ENCODE measurements at regions not wholly inside any gene's neighbourhood (a gene's known extent, or its start where the extent isn't known, plus 50 kb on each side); places are given as distances from the start of the nearest gene placed in this dataset.

DNA sequence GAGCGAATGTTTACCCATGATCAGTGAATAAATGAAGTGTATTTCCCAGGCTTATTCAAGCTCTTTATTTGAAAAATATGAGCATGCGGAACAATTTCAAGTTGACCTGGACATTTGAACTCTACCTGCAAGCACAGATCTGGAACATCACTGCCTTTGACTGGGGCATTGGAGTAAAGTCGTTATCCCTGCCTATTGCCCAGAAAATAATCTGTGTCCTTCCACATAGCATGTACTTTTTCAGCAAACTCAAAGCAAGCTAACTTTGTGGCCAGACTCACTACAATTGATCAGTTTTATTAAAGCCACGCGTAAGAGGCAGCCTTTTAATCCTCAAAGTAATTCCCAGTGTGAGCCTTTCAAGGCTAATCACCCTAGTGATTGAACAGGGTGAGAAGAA, 73.4 kb upstream of the PAK5 start:
- TF ChIP-seq FOXM1 (IDR thresholded peaks at IDR 0.05; ENCODE audit: borderline replicate concordance, low read depth) (no peak), YY1 (IDR thresholded peaks at IDR 0.05; ENCODE audit: low read depth) (no peak), EGR1 (IDR thresholded peaks at IDR 0.05) (no peak)
- TF ChIP-seq, protein P1, sequence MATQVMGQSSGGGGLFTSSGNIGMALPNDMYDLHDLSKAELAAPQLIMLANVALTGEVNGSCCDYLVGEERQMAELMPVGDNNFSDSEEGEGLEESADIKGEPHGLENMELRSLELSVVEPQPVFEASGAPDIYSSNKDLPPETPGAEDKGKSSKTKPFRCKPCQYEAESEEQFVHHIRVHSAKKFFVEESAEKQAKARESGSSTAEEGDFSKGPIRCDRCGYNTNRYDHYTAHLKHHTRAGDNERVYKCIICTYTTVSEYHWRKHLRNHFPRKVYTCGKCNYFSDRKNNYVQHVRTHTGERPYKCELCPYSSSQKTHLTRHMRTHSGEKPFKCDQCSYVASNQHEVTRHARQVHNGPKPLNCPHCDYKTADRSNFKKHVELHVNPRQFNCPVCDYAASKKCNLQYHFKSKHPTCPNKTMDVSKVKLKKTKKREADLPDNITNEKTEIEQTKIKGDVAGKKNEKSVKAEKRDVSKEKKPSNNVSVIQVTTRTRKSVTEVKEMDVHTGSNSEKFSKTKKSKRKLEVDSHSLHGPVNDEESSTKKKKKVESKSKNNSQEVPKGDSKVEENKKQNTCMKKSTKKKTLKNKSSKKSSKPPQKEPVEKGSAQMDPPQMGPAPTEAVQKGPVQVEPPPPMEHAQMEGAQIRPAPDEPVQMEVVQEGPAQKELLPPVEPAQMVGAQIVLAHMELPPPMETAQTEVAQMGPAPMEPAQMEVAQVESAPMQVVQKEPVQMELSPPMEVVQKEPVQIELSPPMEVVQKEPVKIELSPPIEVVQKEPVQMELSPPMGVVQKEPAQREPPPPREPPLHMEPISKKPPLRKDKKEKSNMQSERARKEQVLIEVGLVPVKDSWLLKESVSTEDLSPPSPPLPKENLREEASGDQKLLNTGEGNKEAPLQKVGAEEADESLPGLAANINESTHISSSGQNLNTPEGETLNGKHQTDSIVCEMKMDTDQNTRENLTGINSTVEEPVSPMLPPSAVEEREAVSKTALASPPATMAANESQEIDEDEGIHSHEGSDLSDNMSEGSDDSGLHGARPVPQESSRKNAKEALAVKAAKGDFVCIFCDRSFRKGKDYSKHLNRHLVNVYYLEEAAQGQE (IDR thresholded peaks at IDR 0.05; ENCODE audit: low read depth), result no peak

Data from Ishikawa (cell line).